Transverse colon (tissue), 3 donors: ENCODE measurements at regions not wholly inside any gene's neighbourhood (a gene's known extent, or its start where the extent isn't known, plus 50 kb on each side); places are given as distances from the start of the nearest gene placed in this dataset.

Source experiments
- POLR2A ChIP-seq: fragments of 450-650 bp; IDR thresholded peaks from one replicate; pipeline ENCODE4 v1.6.1; 2016; ENCODE audit warnings: antibody characterized with exemption, mild to moderate bottlenecking, moderate library complexity
- TF ChIP-seq, protein P1 (sequence below), 5 experiments: fragments of 200-600 bp in 3 of 5; fragments of 450-650 bp in 2 of 5; sonication (generic) in 3 of 5; IDR thresholded peaks; 1 replicate in 2 of 5; 2 replicates in 3 of 5; pipeline ENCODE4 v1.5.1; 2016 to 2017; ENCODE audit warnings: antibody characterized with exemption in 5 of 5, inconsistent platforms in 3 of 5, mild to moderate bottlenecking in 2 of 5, moderate library complexity in 1 of 5

DNA sequence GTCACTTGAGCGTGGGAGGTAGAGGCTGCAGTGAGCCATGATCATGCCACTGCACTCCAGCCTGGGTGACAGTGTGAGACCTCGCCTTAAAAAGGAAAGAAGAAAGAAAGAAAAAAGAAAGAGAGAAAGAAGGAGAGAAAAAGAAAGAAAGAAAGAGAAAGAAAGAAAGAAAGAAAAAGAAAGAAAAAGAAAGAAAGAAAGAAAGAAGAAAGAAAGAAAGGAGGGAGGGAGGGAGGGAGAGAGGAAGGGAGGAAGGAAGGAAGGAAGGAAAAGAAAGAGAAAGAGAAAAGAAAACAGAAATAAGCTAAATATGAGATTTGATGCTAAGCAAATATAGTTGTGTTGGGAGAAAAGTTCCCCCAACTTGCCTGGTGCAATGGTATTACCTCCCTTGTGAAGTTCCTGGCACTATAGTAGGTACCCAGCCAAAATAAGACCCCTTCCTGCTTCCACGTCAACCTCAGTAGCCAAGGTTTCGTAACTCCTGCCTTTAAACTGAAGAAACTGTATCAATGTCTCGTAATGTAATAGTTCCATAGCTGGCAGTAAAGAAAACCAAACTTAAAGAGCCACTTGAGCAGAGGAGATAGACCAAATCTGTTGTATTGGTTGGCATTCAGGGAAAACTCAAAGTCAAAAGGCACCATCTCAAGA lies 88.1 kb upstream of the HNRNPU start:
- TF ChIP-seq, protein P1, sequence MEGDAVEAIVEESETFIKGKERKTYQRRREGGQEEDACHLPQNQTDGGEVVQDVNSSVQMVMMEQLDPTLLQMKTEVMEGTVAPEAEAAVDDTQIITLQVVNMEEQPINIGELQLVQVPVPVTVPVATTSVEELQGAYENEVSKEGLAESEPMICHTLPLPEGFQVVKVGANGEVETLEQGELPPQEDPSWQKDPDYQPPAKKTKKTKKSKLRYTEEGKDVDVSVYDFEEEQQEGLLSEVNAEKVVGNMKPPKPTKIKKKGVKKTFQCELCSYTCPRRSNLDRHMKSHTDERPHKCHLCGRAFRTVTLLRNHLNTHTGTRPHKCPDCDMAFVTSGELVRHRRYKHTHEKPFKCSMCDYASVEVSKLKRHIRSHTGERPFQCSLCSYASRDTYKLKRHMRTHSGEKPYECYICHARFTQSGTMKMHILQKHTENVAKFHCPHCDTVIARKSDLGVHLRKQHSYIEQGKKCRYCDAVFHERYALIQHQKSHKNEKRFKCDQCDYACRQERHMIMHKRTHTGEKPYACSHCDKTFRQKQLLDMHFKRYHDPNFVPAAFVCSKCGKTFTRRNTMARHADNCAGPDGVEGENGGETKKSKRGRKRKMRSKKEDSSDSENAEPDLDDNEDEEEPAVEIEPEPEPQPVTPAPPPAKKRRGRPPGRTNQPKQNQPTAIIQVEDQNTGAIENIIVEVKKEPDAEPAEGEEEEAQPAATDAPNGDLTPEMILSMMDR (IDR thresholded peaks at IDR 0.05): no peak
- TF ChIP-seq POLR2A: no peak
